Upper lobe of left lung (tissue), 4 donors: ENCODE measurements at regions not wholly inside any gene's neighbourhood (a gene's known extent, or its start where the extent isn't known, plus 50 kb on each side); places are given as distances from the start of the nearest gene placed in this dataset.

ENCODE experiments used
- CTCF ChIP-seq, 6 experiments: fragments of 450-650 bp in 4 of 6; fragments of 200-600 bp in 2 of 6; sonication (generic) in 2 of 6; IDR thresholded peaks; one replicate each; pipeline ENCODE4 v1.5.1; 2016 to 2019; ENCODE audit warnings: antibody characterized with exemption in 6 of 6
- POLR2A ChIP-seq, 4 donors: fragments of 450-650 bp; IDR thresholded peaks; one replicate each; pipeline ENCODE4 v1.5.1; 2016 to 2017; ENCODE audit warnings: antibody characterized with exemption in 4 of 4, mild to moderate bottlenecking in 2 of 4

GRCh38 chr12:14059548-14059947 lies 78.1 kb upstream of the GRIN2B start:
- TF ChIP-seq CTCF (IDR thresholded peaks at IDR 0.05) (no peak), POLR2A (IDR thresholded peaks at IDR 0.05) (no peak)
